T-helper 1 cell (primary cell): ENCODE measurements at regions not wholly inside any gene's neighbourhood (a gene's known extent, or its start where the extent isn't known, plus 50 kb on each side); places are given as distances from the start of the nearest gene placed in this dataset.

Source experiments
- DNase-seq, 5 donors: peaks; one replicate each; pipeline ENCODE4 v3.0.0-alpha.2; 2012 to 2020

- DNase-seq: no peak
Measured at GRCh38 chr6:165743366-165743898, 80.4 kb upstream of the PDE10A start.

- no peak for DNase-seq
Measured at GRCh38 chr6:165742047-165742446, 79.0 kb upstream of the PDE10A start.

- DNase-seq: no peak
Measured at GRCh38 chr6:165737396-165737795, 74.4 kb upstream of the PDE10A start.

GRCh38 chr6:165735065-165735464 lies 72.0 kb upstream of the PDE10A start:
- DNase-seq: no peak

GRCh38 chr6:165733489-165733791 lies 70.4 kb upstream of the PDE10A start:
- DNase-seq: no peak

- no peak for DNase-seq
Measured at GRCh38 chr6:165732696-165733488, 69.9 kb upstream of the PDE10A start.

- peak in 2 of 5 donors; percentile 1 to 9 for DNase-seq
Measured at GRCh38 chr6:165729307-165729936, 66.4 kb upstream of the PDE10A start.

- DNase-seq: no peak
Measured at GRCh38 chr6:165728216-165728615, 65.2 kb upstream of the PDE10A start.

- DNase-seq: no peak
Measured at GRCh38 chr6:165726965-165727381, 63.9 kb upstream of the PDE10A start.

- DNase-seq: no peak
Measured at GRCh38 chr6:165726290-165726875, 63.3 kb upstream of the PDE10A start.

- DNase-seq: no peak
Measured at GRCh38 chr6:165725201-165725600, 62.2 kb upstream of the PDE10A start.

GRCh38 chr6:165723326-165723725 lies 60.3 kb upstream of the PDE10A start:
- no peak for DNase-seq

- no peak for DNase-seq
Measured at GRCh38 chr6:165722022-165722421, 59.0 kb upstream of the PDE10A start.

GRCh38 chr6:165721356-165721755 lies 58.3 kb upstream of the PDE10A start:
- no peak for DNase-seq

- no peak for DNase-seq
Measured at GRCh38 chr6:165718491-165718891, 55.5 kb upstream of the PDE10A start.

GRCh38 chr6:165717732-165718465 lies 54.9 kb upstream of the PDE10A start:
- no peak for DNase-seq

GRCh38 chr6:165716886-165717285 lies 53.8 kb upstream of the PDE10A start:
- DNase-seq: no peak

GRCh38 chr6:165715428-165715827 lies 52.4 kb upstream of the PDE10A start:
- DNase-seq: no peak

GRCh38 chr6:165714907-165715306 lies 51.9 kb upstream of the PDE10A start:
- no peak for DNase-seq

GRCh38 chr6:165713845-165714466 lies 50.9 kb upstream of the PDE10A start:
- DNase-seq: no peak
